ENCODE measurements at regions not wholly inside any gene's neighbourhood (a gene's known extent, or its start where the extent isn't known, plus 50 kb on each side); places are given as distances from the start of the nearest gene placed in this dataset.

DNA sequence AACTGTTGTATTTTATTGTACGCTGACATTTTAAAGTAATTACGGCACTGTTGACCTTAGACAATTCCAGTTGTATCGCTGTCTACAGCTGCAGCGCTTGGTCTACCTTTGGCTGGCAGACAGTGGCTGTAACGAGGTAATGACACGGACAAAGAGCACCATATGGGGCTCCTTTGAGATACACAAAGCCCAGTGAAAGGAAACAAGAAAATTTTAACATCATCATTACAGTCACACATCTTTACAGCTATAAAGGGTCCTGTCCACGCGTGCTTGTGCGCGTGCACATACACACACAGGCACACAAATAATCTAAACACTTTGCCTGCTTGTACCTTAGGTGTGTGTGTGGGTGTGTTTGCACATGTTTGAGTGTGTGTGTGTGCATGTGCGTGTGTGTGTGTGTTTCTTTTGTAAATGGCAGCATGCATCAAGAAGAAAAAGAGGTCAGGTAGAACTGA lies 946.0 kb downstream of the NR2F1-AS1 start:
- Histone ChIP-seq H3K27me3 (ENCODE audit: control insufficient read depth, insufficient read depth, low read length) (no peaks in the 10 kb centered on the region), H3K9me3 (ENCODE audit: control insufficient read depth, insufficient read depth, low read depth, low read length) (peaks cover 22% of the 10 kb centered on the region; the same call in 1 of the 2 replicates), H3K4me3 (ENCODE audit: low read depth in 2 of 2, low read length in 2 of 2) (no peak overlapping the region), H3K4me1 (ENCODE audit: control insufficient read depth, insufficient read depth, low read length) (peaks cover 12% of the 10 kb centered on the region), H3K27ac (ENCODE audit: low read length) (peak overlapping the region; percentile 67; the same call in 1 of the 2 replicates), H3K36me3 (ENCODE audit: control insufficient read depth, insufficient read depth, low read length) (no peaks in the 10 kb centered on the region)
- intact Hi-C loops (cut with micrococcal nuclease; ENCODE audit: unreplicated experiment): loop anchor here (5.0 kb wide), 1 partner anchor 73 kb away; no protein-coding TSS in a partner anchor
- POLR2A ChIA-PET: no interaction called here
- TF ChIP-seq TCF7L2 (IDR thresholded peaks at IDR 0.05; ENCODE audit: low read depth, low read length) (no peak), SIN3A (IDR thresholded peaks at IDR 0.05; ENCODE audit: borderline replicate concordance, insufficient read depth, low read depth, low read length) (no peak), POLR2AphosphoS5 (IDR thresholded peaks at IDR 0.05; ENCODE audit: low read depth, low read length) (no peak)
- TF ChIP-seq, protein P1, sequence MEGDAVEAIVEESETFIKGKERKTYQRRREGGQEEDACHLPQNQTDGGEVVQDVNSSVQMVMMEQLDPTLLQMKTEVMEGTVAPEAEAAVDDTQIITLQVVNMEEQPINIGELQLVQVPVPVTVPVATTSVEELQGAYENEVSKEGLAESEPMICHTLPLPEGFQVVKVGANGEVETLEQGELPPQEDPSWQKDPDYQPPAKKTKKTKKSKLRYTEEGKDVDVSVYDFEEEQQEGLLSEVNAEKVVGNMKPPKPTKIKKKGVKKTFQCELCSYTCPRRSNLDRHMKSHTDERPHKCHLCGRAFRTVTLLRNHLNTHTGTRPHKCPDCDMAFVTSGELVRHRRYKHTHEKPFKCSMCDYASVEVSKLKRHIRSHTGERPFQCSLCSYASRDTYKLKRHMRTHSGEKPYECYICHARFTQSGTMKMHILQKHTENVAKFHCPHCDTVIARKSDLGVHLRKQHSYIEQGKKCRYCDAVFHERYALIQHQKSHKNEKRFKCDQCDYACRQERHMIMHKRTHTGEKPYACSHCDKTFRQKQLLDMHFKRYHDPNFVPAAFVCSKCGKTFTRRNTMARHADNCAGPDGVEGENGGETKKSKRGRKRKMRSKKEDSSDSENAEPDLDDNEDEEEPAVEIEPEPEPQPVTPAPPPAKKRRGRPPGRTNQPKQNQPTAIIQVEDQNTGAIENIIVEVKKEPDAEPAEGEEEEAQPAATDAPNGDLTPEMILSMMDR (IDR thresholded peaks at IDR 0.05): no peak
- TF ChIP-seq, protein P2, sequence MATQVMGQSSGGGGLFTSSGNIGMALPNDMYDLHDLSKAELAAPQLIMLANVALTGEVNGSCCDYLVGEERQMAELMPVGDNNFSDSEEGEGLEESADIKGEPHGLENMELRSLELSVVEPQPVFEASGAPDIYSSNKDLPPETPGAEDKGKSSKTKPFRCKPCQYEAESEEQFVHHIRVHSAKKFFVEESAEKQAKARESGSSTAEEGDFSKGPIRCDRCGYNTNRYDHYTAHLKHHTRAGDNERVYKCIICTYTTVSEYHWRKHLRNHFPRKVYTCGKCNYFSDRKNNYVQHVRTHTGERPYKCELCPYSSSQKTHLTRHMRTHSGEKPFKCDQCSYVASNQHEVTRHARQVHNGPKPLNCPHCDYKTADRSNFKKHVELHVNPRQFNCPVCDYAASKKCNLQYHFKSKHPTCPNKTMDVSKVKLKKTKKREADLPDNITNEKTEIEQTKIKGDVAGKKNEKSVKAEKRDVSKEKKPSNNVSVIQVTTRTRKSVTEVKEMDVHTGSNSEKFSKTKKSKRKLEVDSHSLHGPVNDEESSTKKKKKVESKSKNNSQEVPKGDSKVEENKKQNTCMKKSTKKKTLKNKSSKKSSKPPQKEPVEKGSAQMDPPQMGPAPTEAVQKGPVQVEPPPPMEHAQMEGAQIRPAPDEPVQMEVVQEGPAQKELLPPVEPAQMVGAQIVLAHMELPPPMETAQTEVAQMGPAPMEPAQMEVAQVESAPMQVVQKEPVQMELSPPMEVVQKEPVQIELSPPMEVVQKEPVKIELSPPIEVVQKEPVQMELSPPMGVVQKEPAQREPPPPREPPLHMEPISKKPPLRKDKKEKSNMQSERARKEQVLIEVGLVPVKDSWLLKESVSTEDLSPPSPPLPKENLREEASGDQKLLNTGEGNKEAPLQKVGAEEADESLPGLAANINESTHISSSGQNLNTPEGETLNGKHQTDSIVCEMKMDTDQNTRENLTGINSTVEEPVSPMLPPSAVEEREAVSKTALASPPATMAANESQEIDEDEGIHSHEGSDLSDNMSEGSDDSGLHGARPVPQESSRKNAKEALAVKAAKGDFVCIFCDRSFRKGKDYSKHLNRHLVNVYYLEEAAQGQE (IDR thresholded peaks at IDR 0.05; ENCODE audit: insufficient read depth in 1 of 2, low read depth in 2 of 2, low read length in 1 of 2): no peak
- in situ Hi-C loops (cut with HindIII; ENCODE audit: low pct_unique_long_range_greater_than_20kb, low sequenced_read_pairs): no loop called here
- no peak for ATAC-seq
- CTCF ChIA-PET: no interaction called here
- DNase-seq (ENCODE audit: low read depth, low spot score): no peak
- BruUV-seq (replicated peaks): no TSS peak

DNA sequence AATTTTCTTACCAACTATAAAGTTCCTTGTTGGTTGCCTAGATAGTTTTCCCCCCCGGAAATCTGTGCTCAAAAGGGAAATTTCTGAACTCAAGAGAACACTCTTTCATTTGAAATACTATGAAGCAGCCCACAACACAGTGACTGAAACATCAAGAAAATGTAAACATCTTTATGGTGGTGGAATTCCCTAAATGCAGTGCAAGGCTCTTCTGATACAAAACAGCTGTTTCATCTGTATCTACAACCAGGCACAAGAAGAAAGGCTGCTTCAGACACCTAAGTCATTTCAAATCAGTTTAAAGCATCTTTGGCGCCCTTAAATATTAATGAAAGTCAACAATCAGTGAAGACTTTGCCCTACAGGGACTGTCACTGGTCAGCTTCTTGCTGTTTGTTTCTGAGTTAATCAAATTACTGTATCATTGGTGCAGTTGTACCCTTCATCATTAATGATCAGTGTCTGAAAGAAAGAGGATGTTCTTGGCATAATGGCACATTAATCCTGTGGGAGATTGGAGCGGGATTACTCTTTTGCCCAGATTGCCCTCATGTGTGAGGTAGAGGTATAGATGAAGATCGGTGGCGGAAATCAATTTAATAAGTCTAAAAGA lies 947.0 kb downstream of the NR2F1-AS1 start:
- H3K27me3 ChIP-seq (ENCODE audit: control insufficient read depth, insufficient read depth, low read length): no peaks in the 10 kb centered on the region
- ChIA-PET CTCF (no interaction called here), POLR2A (no interaction called here)
- no peak overlapping the region for H3K4me3 ChIP-seq (ENCODE audit: low read depth in 2 of 2, low read length in 2 of 2)
- H3K4me1 ChIP-seq (ENCODE audit: control insufficient read depth, insufficient read depth, low read length): peaks cover 3% of the 10 kb centered on the region
- in situ Hi-C loops (cut with HindIII; ENCODE audit: low pct_unique_long_range_greater_than_20kb, low sequenced_read_pairs): no loop called here
- BruUV-seq (replicated peaks): no TSS peak
- intact Hi-C loops (cut with micrococcal nuclease; ENCODE audit: unreplicated experiment): no loop called here
- TF ChIP-seq SIN3A (IDR thresholded peaks at IDR 0.05; ENCODE audit: borderline replicate concordance, insufficient read depth, low read depth, low read length) (no peak), POLR2AphosphoS5 (IDR thresholded peaks at IDR 0.05; ENCODE audit: low read depth, low read length) (no peak), TCF7L2 (IDR thresholded peaks at IDR 0.05; ENCODE audit: low read depth, low read length) (no peak)
- TF ChIP-seq, protein P2 (IDR thresholded peaks at IDR 0.05; ENCODE audit: insufficient read depth in 1 of 2, low read depth in 2 of 2, low read length in 1 of 2): no peak
- TF ChIP-seq, protein P1 (IDR thresholded peaks at IDR 0.05): no peak
- no peak for ATAC-seq
- no peak for DNase-seq (ENCODE audit: low read depth, low spot score)
- peaks cover 31% of the 10 kb centered on the region; the same call in 1 of the 2 replicates for H3K9me3 ChIP-seq (ENCODE audit: control insufficient read depth, insufficient read depth, low read depth, low read length)
- peak overlapping the region; percentile 67 for H3K27ac ChIP-seq (ENCODE audit: low read length)
- H3K36me3 ChIP-seq (ENCODE audit: control insufficient read depth, insufficient read depth, low read length): no peaks in the 10 kb centered on the region
